HG02852 (cell line): ENCODE measurements at regions not wholly inside any gene's neighbourhood (a gene's known extent, or its start where the extent isn't known, plus 50 kb on each side); places are given as distances from the start of the nearest gene placed in this dataset.
"Not testable (repeated sequence)": the region's sequence is repeated elsewhere in the genome, so short reads cannot be mapped to it uniquely, and the experiment has no call there.

Experiments
- ATAC-seq: cut with Tn5 transposase; IDR thresholded peaks from one replicate; pipeline ENCODE4 v1.9.1; 2021; ENCODE audit warnings: mild to moderate bottlenecking, moderate library complexity; ENCODE audit not compliant: unreplicated experiment

DNA sequence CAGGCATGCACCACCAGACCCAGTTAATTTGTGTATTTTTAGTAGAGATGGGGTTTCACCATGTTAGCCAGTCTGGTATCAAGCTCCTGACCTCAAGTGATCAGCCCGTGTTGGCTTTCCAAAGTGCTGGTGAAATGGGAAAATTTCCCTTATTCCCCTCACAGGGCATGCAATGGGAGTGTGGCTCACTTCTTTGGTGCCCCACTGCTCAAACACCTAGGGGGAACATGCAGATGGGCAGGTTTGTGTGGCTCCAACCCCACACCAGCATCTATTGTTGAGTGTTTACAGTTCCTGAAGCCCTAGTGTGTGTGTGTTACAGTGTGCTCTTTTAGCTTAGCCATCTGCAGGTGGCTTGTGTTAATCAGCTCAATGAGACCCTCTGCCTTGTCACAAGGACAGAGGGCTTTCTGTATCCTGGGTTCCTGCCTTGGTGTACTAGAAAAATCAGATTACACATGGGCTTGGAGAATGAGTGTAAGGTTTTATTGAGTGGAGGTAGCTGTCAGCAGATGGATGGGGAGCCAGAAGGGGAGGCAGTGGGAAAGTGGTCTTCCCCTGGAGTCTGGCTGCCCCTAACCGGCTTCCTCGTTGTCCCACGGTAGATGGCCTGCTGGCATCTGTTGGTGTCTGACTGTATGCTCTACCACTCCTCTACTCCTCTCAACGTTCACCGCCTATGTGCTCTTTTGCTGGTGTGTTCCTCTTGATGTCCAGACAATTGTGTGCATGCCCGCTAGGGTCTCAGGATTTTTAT is 248.1 kb upstream of the CBLB start:
- ATAC-seq: no peak

- no peak for ATAC-seq
These were observed 248.7 kb upstream of the CBLB start for GRCh38 chr3:106117490-106117858.

DNA sequence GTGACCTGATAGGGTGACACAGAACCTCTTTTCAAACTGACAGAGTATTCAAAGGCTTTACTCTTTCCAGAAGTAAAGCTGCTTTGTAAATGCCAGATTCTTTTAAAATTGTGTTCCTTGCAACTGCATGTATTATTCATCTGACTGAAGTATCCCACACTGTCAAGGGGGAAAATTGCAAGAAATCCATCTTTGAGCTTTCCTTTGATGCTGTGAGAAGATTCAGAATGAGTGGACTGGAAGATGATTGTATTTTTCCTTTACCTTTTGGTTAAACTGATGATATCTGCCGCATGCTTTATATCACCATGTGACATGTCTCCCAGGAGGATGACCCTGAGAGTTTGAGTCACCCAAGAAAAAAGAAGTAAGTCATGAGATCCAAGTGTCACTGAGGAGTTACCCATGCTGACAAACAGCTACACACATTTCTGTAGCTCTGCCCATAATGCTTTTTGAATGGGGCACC is 250.8 kb upstream of the CBLB start:
- ATAC-seq: no peak

- no peak for ATAC-seq
These were observed 251.5 kb upstream of the CBLB start for GRCh38 chr3:106120356-106120755.

GRCh38 chr3:106121491-106122289 is 252.9 kb upstream of the CBLB start:
- ATAC-seq: no peak

DNA sequence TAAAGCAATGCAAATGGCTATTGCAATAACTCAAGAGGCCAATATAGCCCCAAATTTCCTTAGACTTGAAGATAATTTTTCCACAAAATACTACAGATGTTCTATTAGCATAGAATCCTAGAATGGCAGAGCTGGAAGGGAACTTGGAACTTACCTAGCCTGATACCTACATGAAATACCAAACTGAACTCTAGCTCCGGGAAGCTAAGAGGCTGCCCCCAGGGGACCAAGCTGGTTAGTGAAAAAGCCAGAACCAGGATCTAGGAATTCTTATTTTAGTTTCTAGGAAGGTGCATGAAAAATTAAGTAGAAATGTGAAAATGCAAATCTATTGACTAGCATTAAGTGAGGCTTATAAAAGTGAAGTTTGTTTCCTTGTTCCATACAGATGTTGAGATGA is 256.0 kb upstream of the CBLB start:
- ATAC-seq: no peak

DNA sequence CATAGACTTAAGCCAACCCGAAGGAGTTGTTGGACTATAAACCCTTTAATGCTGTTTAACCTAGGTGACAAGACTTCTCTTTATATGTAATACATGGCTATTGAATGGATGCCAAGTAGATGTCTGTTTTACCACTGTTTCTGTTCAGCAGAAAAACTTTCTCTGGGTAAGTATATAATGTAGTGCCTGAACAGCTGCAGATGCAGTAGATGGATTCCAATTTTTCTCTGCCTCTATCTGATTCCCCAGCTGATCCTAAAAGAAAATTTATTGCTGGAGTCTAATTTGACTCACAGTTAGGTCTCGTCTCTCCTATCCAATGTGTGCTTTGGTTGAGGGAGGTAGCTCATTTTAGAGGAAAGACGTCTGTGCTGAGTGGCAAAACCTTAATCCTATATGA is 256.5 kb upstream of the CBLB start:
- no peak for ATAC-seq

GRCh38 chr3:106126067-106126845 is 257.4 kb upstream of the CBLB start:
- no peak for ATAC-seq

GRCh38 chr3:106126846-106127235 is 258.0 kb upstream of the CBLB start:
- ATAC-seq: no peak

DNA sequence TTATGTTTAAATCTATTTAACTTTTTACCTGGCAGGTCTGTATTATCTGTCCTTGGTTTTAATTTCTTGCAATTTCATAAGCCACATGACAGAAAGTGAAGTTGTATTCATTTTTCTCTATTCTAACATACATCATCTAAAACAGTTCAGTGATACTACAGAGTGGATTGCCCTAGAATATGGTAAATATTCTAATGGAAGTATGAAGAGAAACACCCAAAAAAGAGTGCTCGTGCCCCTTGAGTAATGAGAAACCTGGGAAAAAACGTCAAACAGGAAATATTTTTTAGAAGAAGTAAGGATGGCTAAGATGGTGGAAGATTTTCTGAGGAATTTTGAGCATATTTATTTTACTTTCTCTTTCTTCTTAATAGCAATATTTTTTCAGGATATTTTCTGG is 261.1 kb upstream of the CBLB start:
- ATAC-seq: no peak

DNA sequence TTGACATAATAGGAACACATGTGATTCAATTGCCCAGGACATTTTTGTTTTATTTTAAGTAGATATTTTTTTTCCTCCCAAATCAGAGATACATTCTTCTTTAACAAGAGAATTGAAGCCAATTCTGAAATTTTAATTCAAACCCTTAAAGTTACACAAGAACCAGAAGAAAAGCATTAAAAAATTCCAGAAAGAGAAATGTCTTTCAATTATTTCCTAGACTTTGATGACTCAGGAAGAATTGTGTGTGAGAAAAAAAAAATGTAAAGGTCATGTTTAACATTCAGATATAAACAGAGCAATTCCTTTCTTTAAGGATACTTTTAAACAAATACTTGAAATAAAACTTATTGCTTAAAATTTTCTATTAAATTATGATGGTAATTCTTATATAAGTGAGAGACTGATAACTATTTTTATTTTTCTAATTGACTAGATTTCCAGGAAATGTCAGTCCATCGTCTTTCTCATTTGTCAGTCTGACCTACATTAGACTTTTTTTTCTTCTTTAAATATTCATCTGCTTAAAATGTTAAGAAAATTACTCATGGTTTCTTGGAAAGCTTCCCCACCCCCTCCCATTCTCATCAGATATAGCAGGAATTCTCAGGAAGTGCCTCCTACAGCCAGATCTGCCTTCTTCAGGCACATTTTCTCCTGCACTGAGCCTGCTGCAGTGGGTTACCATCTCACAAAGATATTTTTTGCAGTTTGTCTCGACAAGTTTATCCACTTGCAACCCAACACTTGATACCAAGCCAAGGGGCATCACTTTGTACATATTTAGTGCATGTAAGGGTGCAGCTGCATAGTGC is 261.8 kb upstream of the CBLB start:
- ATAC-seq: no peak

DNA sequence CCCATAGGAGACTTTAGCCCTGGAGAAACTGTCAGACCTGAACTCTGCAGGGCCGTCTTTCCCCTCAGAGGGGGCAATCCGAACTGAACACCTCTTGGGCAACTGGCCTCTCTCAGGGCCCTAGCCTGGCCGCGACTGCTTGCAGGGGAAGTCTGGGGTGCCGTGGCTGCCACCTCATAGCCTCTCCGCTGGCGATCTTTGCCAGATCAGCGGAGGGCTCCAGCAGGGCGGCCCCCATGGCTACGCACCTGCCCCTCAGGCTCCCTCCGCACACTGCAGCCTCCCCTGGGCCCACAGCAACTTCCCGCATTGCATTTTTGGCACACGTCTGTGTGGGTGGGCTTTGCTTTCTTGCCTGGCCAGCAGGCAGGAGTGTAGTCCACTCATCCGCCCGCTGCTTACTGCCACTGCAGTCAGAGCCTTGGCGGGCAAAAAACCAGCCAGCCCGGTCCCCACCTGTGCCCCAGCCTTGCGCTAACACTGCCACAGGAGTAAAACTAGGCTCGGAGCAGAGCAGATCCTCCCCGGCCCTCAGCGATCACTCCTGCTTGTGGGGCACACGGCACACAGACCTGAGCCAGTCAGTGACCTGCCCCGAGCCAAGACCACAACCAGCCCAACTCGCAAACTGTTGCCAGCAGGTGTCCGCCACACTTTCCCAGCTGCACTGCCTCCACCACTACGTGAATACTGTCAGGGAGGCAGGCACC is 266.8 kb upstream of the CBLB start:
- no peak for ATAC-seq

GRCh38 chr3:106139826-106140225 is 271.0 kb upstream of the CBLB start:
- ATAC-seq: no peak

DNA sequence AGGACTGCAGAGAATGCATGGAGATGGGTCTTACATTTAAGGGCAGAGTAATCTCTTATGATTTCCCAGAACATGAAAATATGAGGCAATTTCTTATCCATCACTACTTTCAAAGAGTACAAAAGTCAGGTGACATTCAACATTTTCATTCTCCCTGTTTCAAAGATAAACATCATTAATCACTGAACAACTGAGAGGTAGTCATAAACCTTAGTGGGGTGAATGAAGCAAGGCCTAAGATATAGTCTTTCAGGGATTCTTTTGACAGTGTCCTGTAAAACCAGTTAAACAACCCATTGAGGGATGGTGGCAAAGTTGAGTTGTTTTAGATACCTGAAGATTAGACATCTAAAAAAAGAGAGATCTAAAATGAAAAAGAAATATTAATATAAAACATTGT is 271.6 kb upstream of the CBLB start:
- no peak for ATAC-seq

DNA sequence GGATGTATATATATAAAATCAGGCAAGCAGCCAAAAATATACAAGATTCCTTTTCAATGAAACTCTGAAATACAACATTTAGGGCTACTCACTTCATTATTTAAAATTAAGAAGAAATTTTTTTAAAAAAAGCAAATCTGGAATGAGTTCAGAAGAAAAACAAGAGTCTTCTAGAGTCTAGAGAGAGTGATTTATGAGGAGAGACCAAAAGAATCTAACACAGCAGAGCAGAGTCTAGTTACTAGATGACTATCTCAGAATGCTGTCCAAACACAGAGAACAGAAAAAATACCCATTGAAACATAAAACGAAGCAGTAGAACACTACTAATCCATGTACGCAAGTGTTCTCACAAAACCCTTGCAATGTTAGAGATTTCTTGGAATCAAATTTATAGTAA is 275.2 kb upstream of the CBLB start:
- no peak for ATAC-seq

- ATAC-seq: not testable (repeated sequence)
These were observed 279.7 kb upstream of the CBLB start for GRCh38 chr3:106148440-106149082.

DNA sequence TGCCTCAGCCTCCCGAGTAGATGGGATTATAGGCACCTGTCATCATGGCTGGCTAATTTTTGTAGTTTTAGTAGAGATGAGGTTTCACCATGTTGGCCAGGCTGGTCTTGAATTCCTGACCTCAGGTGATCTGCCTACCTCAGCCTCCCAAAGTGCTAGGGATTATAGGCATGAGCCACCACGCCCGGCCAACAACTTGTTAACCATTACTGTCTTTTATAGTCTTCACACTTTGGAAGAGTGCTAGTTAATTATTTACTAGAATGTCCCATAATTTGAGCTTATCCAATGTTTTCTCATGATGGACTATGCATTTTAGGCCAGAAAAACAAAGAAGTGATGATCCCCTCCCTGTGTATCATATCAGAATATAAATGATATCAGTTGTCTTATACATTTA is 288.6 kb upstream of the CBLB start:
- ATAC-seq: no peak

DNA sequence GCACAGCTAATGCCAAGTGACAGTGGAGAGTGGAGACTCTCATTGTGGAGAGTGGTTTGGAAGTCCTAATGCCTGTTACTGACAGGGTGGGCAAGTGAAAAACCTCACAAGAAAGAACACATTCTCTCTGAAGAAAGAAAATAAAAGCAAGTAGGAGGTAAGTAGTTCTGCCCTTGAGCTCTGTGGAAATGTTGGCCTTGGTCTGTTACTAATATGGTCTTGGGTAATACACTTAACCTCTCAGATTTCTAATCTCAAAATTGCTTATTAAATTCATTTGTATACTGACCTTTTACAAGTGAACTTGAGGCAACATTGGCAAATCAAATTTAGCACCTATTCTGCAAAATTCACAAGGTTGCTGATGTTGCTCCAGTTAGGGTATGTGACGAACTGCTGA is 291.6 kb upstream of the CBLB start:
- no peak for ATAC-seq

DNA sequence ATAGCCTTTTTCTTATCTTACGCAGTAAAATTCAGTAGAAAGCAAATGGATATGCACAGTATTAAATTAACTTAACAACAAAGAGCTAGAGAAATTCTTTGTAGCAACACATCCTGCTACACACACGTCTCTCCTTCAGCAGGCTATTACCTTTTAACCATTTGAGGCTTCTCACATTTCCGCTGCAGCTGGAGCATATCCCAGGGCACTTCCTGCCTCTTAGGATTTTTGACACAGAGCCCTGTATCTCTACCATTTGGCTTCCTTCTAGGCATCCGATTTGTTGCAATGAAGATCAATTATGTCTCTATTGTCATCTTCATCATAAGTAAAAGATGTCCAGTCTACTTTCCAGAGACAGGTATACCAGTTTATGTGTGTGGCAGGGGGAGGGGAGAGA is 292.4 kb upstream of the CBLB start:
- no peak for ATAC-seq

GRCh38 chr3:106167728-106168127 is 298.9 kb upstream of the CBLB start:
- peak; percentile 75 for ATAC-seq
